WTC11 (cell line): ENCODE measurements at regions not wholly inside any gene's neighbourhood (a gene's known extent, or its start where the extent isn't known, plus 50 kb on each side); places are given as distances from the start of the nearest gene placed in this dataset.
A peak's percentile ranks its signal among the peaks of the same experiment; 100 is the strongest.

ENCODE experiments used
- ATAC-seq: fragments of 200-7000 bp; cut with Tn5 transposase; 2 replicates; pipeline ENCODE4 v1.10.0; 2021; ENCODE audit warnings: mild to moderate bottlenecking, moderate library complexity
- CTCF ChIA-PET: fragments of 300-600 bp; sonication (Branson Sonifier 250); formaldehyde crosslinking; loops from one replicate; lab custom pipeline; 2021; ENCODE audit warnings: antibody characterized with exemption; lab: Charles Lee
- POLR2A ChIA-PET: fragments of 350-600 bp; sonication (Branson Sonifier 250); formaldehyde crosslinking; loops from one replicate; lab custom pipeline; 2021; ENCODE audit warnings: antibody characterized with exemption; lab: Charles Lee
- DNase-seq: peaks from one replicate; pipeline ENCODE4 v3.0.0; 2021; ENCODE audit warnings: low spot score
- H3K27ac Mint-ChIP-seq: 2 replicates; pipeline ENCODE4 v1.8.0; 2021; ENCODE audit warnings: mixed read lengths
- H3K27me3 Mint-ChIP-seq: 2 replicates; pipeline ENCODE4 v1.8.0; 2021; ENCODE audit warnings: low read depth, mild to moderate bottlenecking, moderate library complexity, mixed read lengths
- H3K36me3 Mint-ChIP-seq: 2 replicates; pipeline ENCODE4 v1.8.0; 2021; ENCODE audit warnings: mixed read lengths
- H3K4me1 Mint-ChIP-seq: 2 replicates; pipeline ENCODE4 v1.8.0; 2022; ENCODE audit warnings: mixed read lengths
- H3K4me3 Mint-ChIP-seq: 2 replicates; pipeline ENCODE4 v1.8.0; 2021; ENCODE audit warnings: mild to moderate bottlenecking, moderate library complexity, mixed read lengths
- H3K9me3 Mint-ChIP-seq: 2 replicates; pipeline ENCODE4 v1.8.0; 2021; ENCODE audit warnings: mixed read lengths
- ELF4 ChIP-seq: sonication (generic); formaldehyde crosslinking; IDR thresholded peaks from 2 replicates; pipeline ENCODE4 v1.8.1; 2022; ENCODE audit warnings: low read depth, mild to moderate bottlenecking, moderate library complexity, missing genetic modification reagents
- ESRRA ChIP-seq: sonication (generic); formaldehyde crosslinking; IDR thresholded peaks from 2 replicates; pipeline ENCODE4 v1.8.1; 2022; ENCODE audit warnings: mild to moderate bottlenecking, missing genetic modification reagents, borderline replicate concordance
- HMGA2 ChIP-seq: fragments of 250-450 bp; sonication (Bioruptor Pico); IDR thresholded peaks from 2 replicates; pipeline ENCODE4 v1.4.0; 2021; ENCODE audit warnings: mild to moderate bottlenecking, moderate library complexity
- IRF1 ChIP-seq: sonication (generic); formaldehyde crosslinking; IDR thresholded peaks from 2 replicates; pipeline ENCODE4 v1.8.0; 2023; ENCODE audit warnings: missing genetic modification reagents
- JAZF1 ChIP-seq: fragments of 250-450 bp; sonication (Bioruptor Pico); IDR thresholded peaks from 2 replicates; pipeline ENCODE4 v1.9.0; 2021; ENCODE audit warnings: moderate library complexity, mild to moderate bottlenecking, inconsistent platforms
- MYBL2 ChIP-seq: sonication (generic); formaldehyde crosslinking; IDR thresholded peaks from 2 replicates; pipeline ENCODE4 v1.8.1; 2023; ENCODE audit warnings: mild to moderate bottlenecking, moderate library complexity, missing genetic modification reagents
- NFYB ChIP-seq: sonication (generic); formaldehyde crosslinking; conservative IDR thresholded peaks from 2 replicates; pipeline ENCODE4 v1.8.0; 2022; ENCODE audit warnings: low read depth, missing genetic modification reagents
- PRRX2 ChIP-seq: fragments of 250-450 bp; sonication (Bioruptor Pico); IDR thresholded peaks from 2 replicates; pipeline ENCODE4 v1.8.0; 2021; ENCODE audit warnings: mild to moderate bottlenecking
- RORB ChIP-seq: fragments of 250-450 bp; sonication (Bioruptor Pico); IDR thresholded peaks from 2 replicates; pipeline ENCODE4 v1.9.0; 2021; ENCODE audit warnings: mild to moderate bottlenecking
- SMAD3 ChIP-seq: sonication (generic); formaldehyde crosslinking; IDR thresholded peaks from 2 replicates; pipeline ENCODE4 v1.8.0; 2022; ENCODE audit warnings: missing genetic modification reagents, mild to moderate bottlenecking, borderline replicate concordance
- TP53 ChIP-seq: sonication (generic); formaldehyde crosslinking; IDR thresholded peaks from 2 replicates; pipeline ENCODE4 v1.8.1; 2023; ENCODE audit warnings: mild to moderate bottlenecking, missing genetic modification reagents
- ZNF219 ChIP-seq: sonication (generic); formaldehyde crosslinking; IDR thresholded peaks from 2 replicates; pipeline ENCODE4 v1.8.0; 2023; ENCODE audit warnings: missing genetic modification reagents, mild to moderate bottlenecking, borderline replicate concordance
- ZNF416 ChIP-seq: fragments of 250-450 bp; sonication (Bioruptor Pico); IDR thresholded peaks from 2 replicates; pipeline ENCODE4 v1.9.0; 2021; ENCODE audit warnings: mild to moderate bottlenecking, inconsistent platforms
- ZNF532 ChIP-seq: fragments of 250-450 bp; sonication (Bioruptor Pico); IDR thresholded peaks from 2 replicates; pipeline ENCODE4 v1.9.0; 2021; ENCODE audit warnings: mild to moderate bottlenecking, borderline replicate concordance
- ZSCAN18 ChIP-seq: fragments of 250-450 bp; sonication (Bioruptor Pico); IDR thresholded peaks from 2 replicates; pipeline ENCODE4 v2.1.2; 2022; ENCODE audit warnings: mild to moderate bottlenecking, moderate library complexity
- TF ChIP-seq, protein P1 (sequence below): sonication (generic); formaldehyde crosslinking; IDR thresholded peaks from 2 replicates; pipeline ENCODE4 v1.8.1; 2023; ENCODE audit warnings: mild to moderate bottlenecking, missing genetic modification reagents
- TF ChIP-seq, protein P2 (sequence below): fragments of 250-450 bp; sonication (Bioruptor Pico); IDR thresholded peaks from 2 replicates; pipeline ENCODE4 v1.9.0; 2021; ENCODE audit warnings: mild to moderate bottlenecking

GRCh38 chr3:41064070-41064469 is 135.2 kb upstream of the CTNNB1 start:
- CTCF ChIA-PET, result no interaction called here
- Mint-ChIP-seq H3K4me3 (no peak overlapping the region), H3K27me3 (no peaks in the 10 kb centered on the region; the same call in 1 of the 2 replicates)

DNA sequence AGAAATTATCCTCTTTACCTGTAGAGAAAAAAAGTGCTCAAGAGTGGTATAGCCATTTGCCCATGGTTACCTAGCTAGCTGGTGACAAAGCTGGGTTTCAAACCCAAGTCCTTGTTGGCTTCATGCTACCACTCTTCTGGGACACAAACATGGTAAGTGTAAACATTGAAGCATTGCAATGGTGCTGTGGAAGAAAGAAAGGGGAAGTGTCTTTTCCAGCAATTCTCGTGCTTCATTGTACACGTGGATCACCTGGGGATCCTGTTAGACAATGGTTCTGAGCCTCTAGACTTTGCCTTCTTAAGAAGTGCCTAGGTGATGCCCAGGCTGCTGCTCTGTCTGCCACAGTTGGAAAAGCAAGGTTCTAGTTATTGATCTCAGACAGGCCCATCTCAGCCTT is 134.8 kb upstream of the CTNNB1 start:
- Mint-ChIP-seq H3K9me3 (peaks cover 10% of the 10 kb centered on the region), H3K4me3 (no peak overlapping the region), H3K4me1 (peaks cover 12% of the 10 kb centered on the region), H3K27ac (no peak overlapping the region), H3K36me3 (no peaks in the 10 kb centered on the region), H3K27me3 (no peaks in the 10 kb centered on the region; the same call in 1 of the 2 replicates)
- ChIA-PET CTCF (no interaction called here), POLR2A (no interaction called here)
- ATAC-seq (no peak), DNase-seq (no peak)
- TF ChIP-seq HMGA2 (CRISPR knock-in tag) (no peak), RORB (CRISPR knock-in tag) (no peak)
- TF ChIP-seq, protein P1, sequence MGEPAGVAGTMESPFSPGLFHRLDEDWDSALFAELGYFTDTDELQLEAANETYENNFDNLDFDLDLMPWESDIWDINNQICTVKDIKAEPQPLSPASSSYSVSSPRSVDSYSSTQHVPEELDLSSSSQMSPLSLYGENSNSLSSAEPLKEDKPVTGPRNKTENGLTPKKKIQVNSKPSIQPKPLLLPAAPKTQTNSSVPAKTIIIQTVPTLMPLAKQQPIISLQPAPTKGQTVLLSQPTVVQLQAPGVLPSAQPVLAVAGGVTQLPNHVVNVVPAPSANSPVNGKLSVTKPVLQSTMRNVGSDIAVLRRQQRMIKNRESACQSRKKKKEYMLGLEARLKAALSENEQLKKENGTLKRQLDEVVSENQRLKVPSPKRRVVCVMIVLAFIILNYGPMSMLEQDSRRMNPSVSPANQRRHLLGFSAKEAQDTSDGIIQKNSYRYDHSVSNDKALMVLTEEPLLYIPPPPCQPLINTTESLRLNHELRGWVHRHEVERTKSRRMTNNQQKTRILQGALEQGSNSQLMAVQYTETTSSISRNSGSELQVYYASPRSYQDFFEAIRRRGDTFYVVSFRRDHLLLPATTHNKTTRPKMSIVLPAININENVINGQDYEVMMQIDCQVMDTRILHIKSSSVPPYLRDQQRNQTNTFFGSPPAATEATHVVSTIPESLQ (CRISPR knock-in tag), result no peak

More at GRCh38 chr3:41064070-41064469, 135.2 kb upstream of the CTNNB1 start:
- DNase-seq (no peak), ATAC-seq (no peak)
- POLR2A ChIA-PET, result no interaction called here
- peaks cover 10% of the 10 kb centered on the region for H3K9me3 Mint-ChIP-seq
- no peak for TF ChIP-seq ZNF219 (CRISPR knock-in tag)
- no peak for TF ChIP-seq MYBL2 (CRISPR knock-in tag)
- H3K36me3 Mint-ChIP-seq, result no peaks in the 10 kb centered on the region
- H3K4me1 Mint-ChIP-seq, result peaks cover 10% of the 10 kb centered on the region; the same call in 1 of the 2 replicates
- no peak overlapping the region for H3K27ac Mint-ChIP-seq

DNA sequence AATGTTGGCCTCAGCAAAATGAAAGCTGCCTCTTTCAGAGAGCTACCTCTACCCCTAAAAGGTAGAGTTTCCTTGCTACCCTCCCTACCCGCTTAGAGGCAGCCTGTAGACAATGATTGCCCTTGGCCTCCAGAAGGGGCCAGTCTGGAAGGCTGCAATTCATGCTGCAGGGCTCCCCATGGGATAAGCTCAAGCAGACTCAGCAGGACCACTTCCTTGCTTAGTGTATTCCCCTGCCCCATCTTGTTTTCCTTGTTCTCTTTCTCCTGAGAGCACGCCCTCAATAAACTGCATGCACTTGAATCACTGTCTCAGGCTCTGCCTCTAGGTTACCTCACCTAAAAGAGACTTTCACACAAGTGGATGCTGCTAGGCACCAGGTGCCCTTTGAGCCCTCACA is 134.0 kb upstream of the CTNNB1 start:
- Mint-ChIP-seq H3K4me3 (no peak overlapping the region), H3K36me3 (no peaks in the 10 kb centered on the region)
- TF ChIP-seq JAZF1 (CRISPR knock-in tag) (no peak), NFYB (CRISPR knock-in tag) (no peak)
- TF ChIP-seq, all 79 proteins: peak for 0
- Mint-ChIP-seq H3K4me1 (peaks cover 12% of the 10 kb centered on the region), H3K9me3 (peaks cover 10% of the 10 kb centered on the region), H3K27me3 (no peaks in the 10 kb centered on the region; the same call in 1 of the 2 replicates), H3K27ac (no peak overlapping the region)
- ChIA-PET POLR2A (no interaction called here), CTCF (no interaction called here)
- no peak for DNase-seq
- peak; percentile 84 for ATAC-seq

- no peak for DNase-seq
- CTCF ChIA-PET, result no interaction called here
- no peak for TF ChIP-seq SMAD3 (CRISPR knock-in tag)
- TF ChIP-seq ZSCAN18 (CRISPR knock-in tag), result no peak
- TF ChIP-seq, protein P2, sequence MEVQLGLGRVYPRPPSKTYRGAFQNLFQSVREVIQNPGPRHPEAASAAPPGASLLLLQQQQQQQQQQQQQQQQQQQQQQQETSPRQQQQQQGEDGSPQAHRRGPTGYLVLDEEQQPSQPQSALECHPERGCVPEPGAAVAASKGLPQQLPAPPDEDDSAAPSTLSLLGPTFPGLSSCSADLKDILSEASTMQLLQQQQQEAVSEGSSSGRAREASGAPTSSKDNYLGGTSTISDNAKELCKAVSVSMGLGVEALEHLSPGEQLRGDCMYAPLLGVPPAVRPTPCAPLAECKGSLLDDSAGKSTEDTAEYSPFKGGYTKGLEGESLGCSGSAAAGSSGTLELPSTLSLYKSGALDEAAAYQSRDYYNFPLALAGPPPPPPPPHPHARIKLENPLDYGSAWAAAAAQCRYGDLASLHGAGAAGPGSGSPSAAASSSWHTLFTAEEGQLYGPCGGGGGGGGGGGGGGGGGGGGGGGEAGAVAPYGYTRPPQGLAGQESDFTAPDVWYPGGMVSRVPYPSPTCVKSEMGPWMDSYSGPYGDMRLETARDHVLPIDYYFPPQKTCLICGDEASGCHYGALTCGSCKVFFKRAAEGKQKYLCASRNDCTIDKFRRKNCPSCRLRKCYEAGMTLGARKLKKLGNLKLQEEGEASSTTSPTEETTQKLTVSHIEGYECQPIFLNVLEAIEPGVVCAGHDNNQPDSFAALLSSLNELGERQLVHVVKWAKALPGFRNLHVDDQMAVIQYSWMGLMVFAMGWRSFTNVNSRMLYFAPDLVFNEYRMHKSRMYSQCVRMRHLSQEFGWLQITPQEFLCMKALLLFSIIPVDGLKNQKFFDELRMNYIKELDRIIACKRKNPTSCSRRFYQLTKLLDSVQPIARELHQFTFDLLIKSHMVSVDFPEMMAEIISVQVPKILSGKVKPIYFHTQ (CRISPR knock-in tag), result no peak
- no peak for TF ChIP-seq IRF1
- TF ChIP-seq TP53, result no peak
- TF ChIP-seq PRRX2, result no peak
- no peak for TF ChIP-seq ZNF416 (CRISPR knock-in tag)
- TF ChIP-seq ZNF532 (CRISPR knock-in tag), result no peak
- no peak for TF ChIP-seq ESRRA (CRISPR knock-in tag)
- no peak for TF ChIP-seq ELF4 (CRISPR knock-in tag)
- TF ChIP-seq, all 79 proteins: peak for 0
- Mint-ChIP-seq H3K4me1 (peaks cover 29% of the 10 kb centered on the region), H3K4me3 (no peak overlapping the region), H3K36me3 (no peaks in the 10 kb centered on the region), H3K27ac (no peak overlapping the region), H3K9me3 (0 out of 2 replicates have a peak, but pooled peaks cover 9% of the 10 kb centered on the region), H3K27me3 (no peaks in the 10 kb centered on the region)
- ATAC-seq, result no peak
- POLR2A ChIA-PET, result no interaction called here
Observed at GRCh38 chr3:41073190-41073589, 126.1 kb upstream of the CTNNB1 start.
